H9 (cell line): ENCODE measurements at regions not wholly inside any gene's neighbourhood (a gene's known extent, or its start where the extent isn't known, plus 50 kb on each side); places are given as distances from the start of the nearest gene placed in this dataset.

ENCODE experiments used
- DNase-seq: peaks from one replicate; pipeline ENCODE4 v3.0.0-alpha.2; 2017
- H2AFZ ChIP-seq: one replicate; pipeline ENCODE4 v1.6.1; 2013; ENCODE audit warnings: mild to moderate bottlenecking, low read length, control low read depth, moderate library complexity
- H2AK5ac ChIP-seq: 2 replicates; pipeline ENCODE4 v1.6.1; 2013; ENCODE audit warnings: low read length, control low read depth, mixed read lengths; ENCODE audit not compliant: insufficient read length
- H2BK120ac ChIP-seq: one replicate; pipeline ENCODE4 v1.6.1; 2013; ENCODE audit warnings: low read depth, mild to moderate bottlenecking, low read length, control low read depth, inconsistent platforms; ENCODE audit not compliant: poor library complexity, severe bottlenecking
- H2BK12ac ChIP-seq: 2 replicates; pipeline ENCODE4 v1.6.1; 2013; ENCODE audit warnings: low read length, control low read depth, mixed read lengths, low read depth; ENCODE audit not compliant: insufficient read length
- H2BK15ac ChIP-seq: 2 replicates; pipeline ENCODE4 v1.6.1; 2013; ENCODE audit warnings: low read depth, low read length, control low read depth
- H2BK20ac ChIP-seq: one replicate; pipeline ENCODE4 v1.6.1; 2013; ENCODE audit warnings: low read depth, mild to moderate bottlenecking, low read length, control low read depth, inconsistent platforms; ENCODE audit not compliant: poor library complexity, severe bottlenecking
- H2BK5ac ChIP-seq: 2 replicates; pipeline ENCODE4 v1.6.1; 2013; ENCODE audit warnings: low read length, control low read depth, mixed read lengths; ENCODE audit not compliant: insufficient read length
- H3K14ac ChIP-seq: 2 replicates; pipeline ENCODE4 v1.6.1; 2013; ENCODE audit warnings: low read length, control low read depth; ENCODE audit not compliant: insufficient read depth
- H3K18ac ChIP-seq: 2 replicates; pipeline ENCODE4 v1.6.1; 2013; ENCODE audit warnings: low read depth, mild to moderate bottlenecking, mixed read lengths, low read length, control low read depth; ENCODE audit not compliant: insufficient read length
- H3K23ac ChIP-seq: 2 replicates; pipeline ENCODE4 v1.6.1; 2013; ENCODE audit warnings: low read length, control low read depth, mixed read lengths, low read depth; ENCODE audit not compliant: insufficient read length
- H3K23me2 ChIP-seq: 2 replicates; pipeline ENCODE4 v1.6.1; 2013; ENCODE audit warnings: low read depth, mild to moderate bottlenecking, mixed read lengths, low read length, control low read depth; ENCODE audit not compliant: insufficient read length, poor library complexity, severe bottlenecking
- H3K27ac ChIP-seq: 2 replicates; pipeline ENCODE4 v1.5.1; 2013; ENCODE audit warnings: low read length, control low read depth, mixed read lengths, low read depth; ENCODE audit not compliant: insufficient read length
- H3K27me3 ChIP-seq: 2 replicates; pipeline ENCODE4 v1.6.1; 2013; ENCODE audit warnings: low read length, control low read depth, inconsistent platforms; ENCODE audit not compliant: insufficient read depth
- H3K4ac ChIP-seq: 2 replicates; pipeline ENCODE4 v1.6.1; 2013; ENCODE audit warnings: low read depth, mild to moderate bottlenecking, control low read depth, inconsistent platforms, low read length, moderate library complexity
- H3K4me1 ChIP-seq: 2 replicates; pipeline ENCODE4 v1.6.1; 2013; ENCODE audit warnings: low read length, control low read depth, inconsistent platforms; ENCODE audit not compliant: insufficient read depth
- H3K4me2 ChIP-seq: 2 replicates; pipeline ENCODE4 v1.6.1; 2013; ENCODE audit warnings: low read length, control low read depth, mixed read lengths; ENCODE audit not compliant: insufficient read length, insufficient read depth
- H3K56ac ChIP-seq: 2 replicates; pipeline ENCODE4 v1.6.1; 2013; ENCODE audit warnings: low read depth, mild to moderate bottlenecking, mixed read lengths, low read length, control low read depth; ENCODE audit not compliant: insufficient read length
- H3K79me1 ChIP-seq: 2 replicates; pipeline ENCODE4 v1.6.1; 2013; ENCODE audit warnings: low read depth, mild to moderate bottlenecking, moderate library complexity, low read length, control low read depth, inconsistent platforms; ENCODE audit not compliant: insufficient read depth, poor library complexity, severe bottlenecking
- H3K79me2 ChIP-seq: 2 replicates; pipeline ENCODE4 v1.6.1; 2013; ENCODE audit warnings: low read length, control low read depth, inconsistent platforms; ENCODE audit not compliant: insufficient read depth
- H3K9ac ChIP-seq: 2 replicates; pipeline ENCODE4 v1.6.1; 2013; ENCODE audit warnings: low read length, control low read depth, mixed read lengths; ENCODE audit not compliant: insufficient read length; ENCODE audit errors: extremely low read depth
- H3K9me3 ChIP-seq: one replicate; pipeline ENCODE4 v1.6.1; 2013; ENCODE audit warnings: low read depth, low read length, inconsistent platforms; ENCODE audit not compliant: control insufficient read depth
- H3T11ph ChIP-seq: one replicate; pipeline ENCODE4 v1.6.1; 2013; ENCODE audit warnings: mild to moderate bottlenecking, low read length, control low read depth, inconsistent platforms
- H4K20me1 ChIP-seq: one replicate; pipeline ENCODE4 v1.6.1; 2013; ENCODE audit not compliant: control insufficient read depth, insufficient read length, insufficient read depth
- H4K5ac ChIP-seq: 2 replicates; pipeline ENCODE4 v1.6.1; 2013; ENCODE audit warnings: low read depth, mild to moderate bottlenecking, mixed read lengths, low read length, control low read depth; ENCODE audit not compliant: insufficient read length
- H4K8ac ChIP-seq: replicated peaks from 2 replicates; pipeline ENCODE4 v1.6.1; 2013; ENCODE audit warnings: low read length, control low read depth, mixed read lengths, low read depth; ENCODE audit not compliant: insufficient read length
- H4K91ac ChIP-seq: 2 replicates; pipeline ENCODE4 v1.6.1; 2013; ENCODE audit warnings: low read depth, mild to moderate bottlenecking, moderate library complexity, mixed read lengths, low read length, control low read depth; ENCODE audit not compliant: insufficient read length
- H3K27ac Mint-ChIP-seq, 3 experiments: 2 replicates in 2 of 3; 3 replicates in 1 of 3; pipeline ENCODE4 v1.8.0; 2020 to 2021; ENCODE audit warnings: mixed read lengths in 3 of 3, mild to moderate bottlenecking in 1 of 3, moderate library complexity in 1 of 3
- H3K27me3 Mint-ChIP-seq: 2 replicates; pipeline ENCODE4 v1.8.0; 2021; ENCODE audit warnings: low read depth, mild to moderate bottlenecking, moderate library complexity, mixed read lengths
- H3K36me3 Mint-ChIP-seq, 3 experiments: 2 replicates in 2 of 3; 3 replicates in 1 of 3; pipeline ENCODE4 v1.8.0; 2020 to 2021; ENCODE audit warnings: low read depth in 3 of 3, mixed read lengths in 3 of 3; ENCODE audit not compliant: insufficient read depth in 1 of 3
- H3K4me1 Mint-ChIP-seq, 2 experiments: 2 replicates each; pipeline ENCODE4 v1.8.0; 2020; ENCODE audit warnings: mixed read lengths in 2 of 2
- H3K4me3 Mint-ChIP-seq, 2 experiments: 2 replicates in 1 of 2; 3 replicates in 1 of 2; pipeline ENCODE4 v1.8.0; 2020 to 2021; ENCODE audit warnings: mild to moderate bottlenecking in 2 of 2, mixed read lengths in 2 of 2, moderate library complexity in 1 of 2
- H3K9me3 Mint-ChIP-seq, 2 experiments: 2 replicates in 1 of 2; 3 replicates in 1 of 2; pipeline ENCODE4 v1.8.0; 2020; ENCODE audit warnings: mild to moderate bottlenecking in 2 of 2, mixed read lengths in 2 of 2, moderate library complexity in 1 of 2
- WGBS: extraction: QIAGEN DNeasy Blood & Tissue Kit; methylation state at CpG from one replicate; pipeline ENCODE4 v1.1.7; 2013; ENCODE audit warnings: missing lambda C conversion rate, low lambda C conversion rate, mixed read lengths; ENCODE audit not compliant: insufficient read length; ENCODE audit errors: extremely low coverage; 5-methylcytosine and 5-hydroxymethylcytosine counted together
- TF ChIP-seq, protein P1 (sequence below): fragments of 200-600 bp; sonication (generic); conservative IDR thresholded peaks from 3 replicates; pipeline ENCODE4 v1.8.0; 2021; ENCODE audit warnings: antibody characterized with exemption, mild to moderate bottlenecking

DNA sequence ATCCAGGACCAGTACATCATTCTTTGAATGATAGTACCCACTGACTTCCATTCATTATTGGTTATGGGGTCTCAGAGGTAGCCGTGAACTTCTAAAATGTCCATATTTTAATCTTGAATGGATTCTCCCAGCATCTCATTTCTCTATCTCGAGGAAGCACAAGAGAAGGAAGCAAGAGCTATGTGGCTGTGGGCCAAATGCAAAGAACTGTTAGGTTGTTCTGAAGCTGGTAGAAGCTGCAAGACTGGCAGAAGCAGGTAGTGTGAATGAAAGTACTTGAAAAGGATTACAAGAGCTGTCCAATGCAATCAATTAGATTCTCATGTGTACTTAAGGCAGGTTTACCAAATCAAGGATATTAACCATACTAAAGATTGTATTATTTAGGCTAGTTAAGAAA lies 1131.8 kb downstream of the GRIK2 start:
- no peak for DNase-seq
- H3K23ac ChIP-seq = no peak overlapping the region
- no peak overlapping the region for H2AK5ac ChIP-seq
- H4K20me1 ChIP-seq = no peaks in the 10 kb centered on the region
- H3K23me2 ChIP-seq = no peaks in the 10 kb centered on the region
- no peaks in the 10 kb centered on the region for H3K79me2 ChIP-seq
- no peaks in the 10 kb centered on the region for H3K27me3 ChIP-seq
- no peaks in the 10 kb centered on the region for H3K36me3 Mint-ChIP-seq
- WGBS = no CpG with 5 or more reads among the region's 2 CpGs
- H2BK5ac ChIP-seq = no peak overlapping the region
- H2AFZ ChIP-seq = no peak overlapping the region
- no peak overlapping the region for H2BK20ac ChIP-seq
- H3K27me3 Mint-ChIP-seq = no peaks in the 10 kb centered on the region
- H2BK12ac ChIP-seq = no peak overlapping the region
- TF ChIP-seq, protein P1, sequence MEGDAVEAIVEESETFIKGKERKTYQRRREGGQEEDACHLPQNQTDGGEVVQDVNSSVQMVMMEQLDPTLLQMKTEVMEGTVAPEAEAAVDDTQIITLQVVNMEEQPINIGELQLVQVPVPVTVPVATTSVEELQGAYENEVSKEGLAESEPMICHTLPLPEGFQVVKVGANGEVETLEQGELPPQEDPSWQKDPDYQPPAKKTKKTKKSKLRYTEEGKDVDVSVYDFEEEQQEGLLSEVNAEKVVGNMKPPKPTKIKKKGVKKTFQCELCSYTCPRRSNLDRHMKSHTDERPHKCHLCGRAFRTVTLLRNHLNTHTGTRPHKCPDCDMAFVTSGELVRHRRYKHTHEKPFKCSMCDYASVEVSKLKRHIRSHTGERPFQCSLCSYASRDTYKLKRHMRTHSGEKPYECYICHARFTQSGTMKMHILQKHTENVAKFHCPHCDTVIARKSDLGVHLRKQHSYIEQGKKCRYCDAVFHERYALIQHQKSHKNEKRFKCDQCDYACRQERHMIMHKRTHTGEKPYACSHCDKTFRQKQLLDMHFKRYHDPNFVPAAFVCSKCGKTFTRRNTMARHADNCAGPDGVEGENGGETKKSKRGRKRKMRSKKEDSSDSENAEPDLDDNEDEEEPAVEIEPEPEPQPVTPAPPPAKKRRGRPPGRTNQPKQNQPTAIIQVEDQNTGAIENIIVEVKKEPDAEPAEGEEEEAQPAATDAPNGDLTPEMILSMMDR = no peak
- no peak overlapping the region for H3K9ac ChIP-seq
- H3K14ac ChIP-seq = no peak overlapping the region
- H3K56ac ChIP-seq = no peak overlapping the region
- no peak overlapping the region for H3K4ac ChIP-seq
- H4K91ac ChIP-seq = no peak overlapping the region
- no peak overlapping the region for H3T11ph ChIP-seq
- no peaks in the 10 kb centered on the region for H3K79me1 ChIP-seq
- no peak overlapping the region for H4K8ac ChIP-seq
- H4K5ac ChIP-seq = no peak overlapping the region
- H3K4me3 Mint-ChIP-seq = no peak overlapping the region
- no peak overlapping the region for H3K27ac Mint-ChIP-seq
- no peak overlapping the region for H3K27ac ChIP-seq
- no peak overlapping the region for H2BK15ac ChIP-seq
- H3K9me3 ChIP-seq = no peaks in the 10 kb centered on the region
- H3K9me3 Mint-ChIP-seq = no peaks in the 10 kb centered on the region
- H3K4me1 ChIP-seq = no peaks in the 10 kb centered on the region
- H3K18ac ChIP-seq = no peak overlapping the region
- H2BK120ac ChIP-seq = no peak overlapping the region
- no peak overlapping the region for H3K4me2 ChIP-seq
- H3K4me1 Mint-ChIP-seq = no peaks in the 10 kb centered on the region
